ENCODE measurements at regions not wholly inside any gene's neighbourhood (a gene's known extent, or its start where the extent isn't known, plus 50 kb on each side); places are given as distances from the start of the nearest gene placed in this dataset.

DNA sequence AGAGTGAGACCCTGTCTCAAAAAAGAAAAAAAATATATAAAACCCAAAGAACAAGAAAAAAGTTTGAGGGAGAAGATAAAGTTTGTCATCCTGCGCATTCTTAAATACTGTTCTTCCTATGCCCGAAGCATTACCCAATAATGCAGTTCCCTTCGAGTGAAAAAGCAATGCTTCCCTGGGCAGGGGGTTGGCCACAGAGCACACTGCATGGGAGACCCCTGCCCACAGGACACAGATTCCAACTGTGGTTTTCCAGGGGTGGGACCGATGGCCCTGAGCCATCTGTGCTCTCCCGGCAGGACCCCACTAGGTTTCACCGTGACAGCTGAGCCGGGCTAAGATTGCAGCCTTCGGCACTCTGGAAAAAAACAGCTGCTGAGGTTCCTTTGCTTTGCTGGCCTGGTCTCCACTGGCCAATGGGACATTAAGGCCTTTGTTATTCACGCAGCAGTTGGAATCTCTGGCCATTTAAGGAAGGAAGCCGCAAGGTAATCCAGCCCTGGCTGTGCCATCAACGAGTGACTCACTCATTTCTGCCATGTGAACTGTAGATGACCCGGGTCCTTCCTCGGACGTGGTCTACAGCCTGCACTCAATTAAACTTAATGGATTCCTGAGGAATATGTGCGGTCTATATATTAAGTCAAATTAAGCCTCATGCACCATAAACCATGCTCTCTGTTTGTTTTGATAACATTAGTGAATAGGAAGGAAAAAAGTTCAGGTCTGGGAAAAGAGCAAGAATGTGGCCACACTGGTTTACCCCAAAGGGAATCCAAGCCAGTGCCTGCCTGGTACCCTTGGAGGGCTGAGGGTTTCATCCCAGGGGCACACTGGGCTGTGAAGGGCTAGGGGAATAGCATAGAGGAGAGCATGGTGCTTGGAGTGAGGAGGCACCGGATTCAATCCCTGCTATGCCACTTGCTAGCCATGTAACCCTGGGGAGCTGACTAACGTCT is 163.2 kb downstream of the ZBTB18 start:
- TF ChIP-seq, protein P1, sequence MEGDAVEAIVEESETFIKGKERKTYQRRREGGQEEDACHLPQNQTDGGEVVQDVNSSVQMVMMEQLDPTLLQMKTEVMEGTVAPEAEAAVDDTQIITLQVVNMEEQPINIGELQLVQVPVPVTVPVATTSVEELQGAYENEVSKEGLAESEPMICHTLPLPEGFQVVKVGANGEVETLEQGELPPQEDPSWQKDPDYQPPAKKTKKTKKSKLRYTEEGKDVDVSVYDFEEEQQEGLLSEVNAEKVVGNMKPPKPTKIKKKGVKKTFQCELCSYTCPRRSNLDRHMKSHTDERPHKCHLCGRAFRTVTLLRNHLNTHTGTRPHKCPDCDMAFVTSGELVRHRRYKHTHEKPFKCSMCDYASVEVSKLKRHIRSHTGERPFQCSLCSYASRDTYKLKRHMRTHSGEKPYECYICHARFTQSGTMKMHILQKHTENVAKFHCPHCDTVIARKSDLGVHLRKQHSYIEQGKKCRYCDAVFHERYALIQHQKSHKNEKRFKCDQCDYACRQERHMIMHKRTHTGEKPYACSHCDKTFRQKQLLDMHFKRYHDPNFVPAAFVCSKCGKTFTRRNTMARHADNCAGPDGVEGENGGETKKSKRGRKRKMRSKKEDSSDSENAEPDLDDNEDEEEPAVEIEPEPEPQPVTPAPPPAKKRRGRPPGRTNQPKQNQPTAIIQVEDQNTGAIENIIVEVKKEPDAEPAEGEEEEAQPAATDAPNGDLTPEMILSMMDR (IDR thresholded peaks at IDR 0.05): no peak
- TF ChIP-seq POLR2A (IDR thresholded peaks at IDR 0.05) (no peak), EP300 (IDR thresholded peaks at IDR 0.05) (no peak)

All from ovary (tissue), 3 donors.